ENCODE measurements at regions not wholly inside any gene's neighbourhood (a gene's known extent, or its start where the extent isn't known, plus 50 kb on each side); places are given as distances from the start of the nearest gene placed in this dataset.
"Not testable (repeated sequence)": the region's sequence is repeated elsewhere in the genome, so short reads cannot be mapped to it uniquely, and the experiment has no call there.

DNA sequence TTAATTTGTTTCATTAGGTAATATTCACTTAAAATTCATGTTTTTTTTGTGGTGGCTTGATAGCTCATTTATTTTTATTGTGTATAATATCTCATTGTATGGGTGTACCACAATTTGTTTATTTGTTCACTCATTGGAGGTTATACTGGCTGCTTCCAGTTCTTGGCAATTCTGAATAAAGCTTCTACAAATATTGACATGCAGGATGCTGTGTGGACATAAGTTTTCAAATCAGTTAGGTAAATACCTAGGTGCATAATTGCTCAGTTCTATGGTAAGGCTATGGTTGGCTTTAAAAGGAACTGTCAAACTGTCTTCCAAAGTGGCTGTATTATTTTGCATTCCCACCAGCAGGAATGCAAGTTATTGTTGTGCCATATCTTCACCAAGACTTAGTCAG lies 504.5 kb upstream of the GALNTL6 start:
- DNase-seq = no peak

DNA sequence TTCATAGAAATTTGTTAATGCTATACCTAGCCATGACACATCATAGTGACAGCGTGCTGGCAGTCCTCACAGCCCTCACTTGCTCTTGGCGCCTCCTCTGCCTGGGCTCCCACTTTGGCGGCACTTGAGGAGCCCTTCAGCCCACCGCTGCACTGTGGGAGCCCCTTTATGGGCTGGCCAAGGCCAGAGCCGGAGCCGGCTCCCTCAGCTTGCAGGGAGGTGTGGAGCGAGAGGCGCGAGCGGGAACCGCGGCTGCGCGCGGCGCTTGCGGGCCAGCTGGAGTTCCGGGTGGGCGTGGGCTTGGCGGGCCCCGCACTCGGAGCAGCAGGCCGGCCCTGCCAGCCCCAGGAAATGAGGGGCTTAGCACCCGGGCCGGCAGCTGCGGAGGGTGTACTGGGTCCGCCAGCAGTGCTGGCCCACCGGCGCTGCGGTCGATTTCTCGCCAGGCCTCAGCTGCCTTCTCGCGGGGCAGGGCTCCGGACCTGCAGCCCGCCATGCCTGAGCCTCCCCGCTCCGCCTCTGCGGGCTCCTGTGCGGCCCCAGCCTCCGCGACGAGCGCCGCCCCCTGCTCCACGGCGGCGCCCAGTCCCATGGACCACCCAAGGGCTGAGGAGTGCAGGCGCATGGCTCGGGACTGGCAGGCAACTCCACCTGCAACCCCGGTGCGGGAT lies 515.0 kb upstream of the GALNTL6 start:
- DNase-seq = not testable (repeated sequence)

DNA sequence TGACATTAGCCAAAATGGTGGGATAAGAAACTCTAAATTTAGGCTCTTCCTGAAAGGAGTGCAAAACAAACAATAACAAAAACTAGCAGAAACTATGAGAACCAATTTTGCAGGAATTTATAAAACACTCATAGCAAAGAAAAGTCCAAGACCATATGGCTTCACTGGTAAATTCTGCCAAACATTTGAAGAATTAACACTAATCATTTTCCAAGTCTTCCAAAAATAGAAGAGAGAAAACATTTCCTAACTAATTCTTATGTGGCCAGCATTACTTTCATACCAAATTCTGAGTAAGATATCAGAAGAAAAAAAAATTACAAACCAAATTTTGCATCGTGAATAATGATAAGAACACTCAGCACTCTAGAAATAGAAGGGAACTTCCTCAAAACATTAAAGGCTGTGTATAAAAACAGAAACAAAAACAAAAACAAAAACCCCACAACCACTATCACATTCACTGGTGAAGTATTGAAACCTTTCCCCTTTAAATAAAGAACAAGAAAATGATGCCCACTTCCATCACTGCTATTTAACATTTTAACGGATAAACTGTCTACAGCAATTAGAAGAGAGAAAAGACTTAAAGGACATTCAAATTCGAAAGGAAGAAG lies 524.3 kb upstream of the GALNTL6 start:
- no peak for DNase-seq

DNA sequence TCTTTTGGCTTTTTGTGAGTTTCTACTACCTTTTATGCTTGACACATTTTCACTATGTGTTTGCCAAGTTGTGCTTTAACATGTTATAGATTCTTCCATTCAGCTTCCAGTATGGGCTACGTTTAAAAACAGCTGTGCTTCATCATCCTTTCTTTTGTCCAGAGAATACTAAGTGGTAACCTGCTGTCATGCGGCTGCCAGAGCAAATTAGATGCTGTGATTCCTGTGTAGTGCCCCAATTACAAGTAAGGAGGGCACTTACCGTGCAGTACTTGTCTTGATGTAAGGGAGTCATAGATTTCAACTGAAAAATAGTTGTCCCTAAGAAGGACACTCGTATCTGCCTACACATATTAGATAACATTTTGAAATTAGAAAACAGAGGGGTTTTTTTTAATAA lies 531.8 kb upstream of the GALNTL6 start:
- DNase-seq = no peak

DNA sequence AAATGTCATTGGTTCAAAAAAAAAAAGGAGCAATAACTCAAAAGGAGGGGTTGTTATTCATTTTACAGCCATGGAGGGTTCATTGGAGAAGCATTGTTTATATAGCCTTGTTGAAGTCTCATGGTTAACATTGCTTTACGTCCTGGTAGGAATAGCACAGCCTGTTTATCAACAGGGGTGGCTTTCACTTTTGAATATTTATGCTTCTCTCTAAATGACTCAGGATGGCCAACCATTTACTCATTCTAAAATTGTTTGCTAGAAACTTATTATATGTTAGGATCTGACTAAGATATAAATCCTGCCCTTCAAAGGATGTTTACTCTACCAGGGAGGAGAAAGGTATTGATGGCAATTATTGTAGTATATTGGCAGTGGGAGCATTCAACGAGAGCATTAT lies 534.1 kb upstream of the GALNTL6 start:
- no peak for DNase-seq

DNA sequence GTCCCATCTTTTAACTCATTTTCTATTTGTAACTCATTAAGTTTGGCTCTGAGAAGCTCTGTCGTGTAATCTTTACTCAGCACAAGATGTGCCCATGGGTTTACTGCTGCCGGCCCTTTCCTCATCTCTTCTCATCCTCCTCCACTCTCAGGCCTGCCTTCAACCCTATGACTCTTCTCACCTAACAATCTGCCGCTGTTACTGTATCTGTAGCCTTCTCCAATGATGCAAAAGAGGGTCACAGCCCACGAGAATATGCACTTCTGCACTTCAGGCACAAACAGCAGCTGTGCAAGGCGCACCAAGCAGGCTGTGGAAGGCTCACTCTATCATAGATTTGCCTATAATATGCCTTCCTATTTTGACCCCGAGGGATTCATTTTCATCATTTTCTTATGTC lies 546.5 kb upstream of the GALNTL6 start:
- DNase-seq = no peak

DNA sequence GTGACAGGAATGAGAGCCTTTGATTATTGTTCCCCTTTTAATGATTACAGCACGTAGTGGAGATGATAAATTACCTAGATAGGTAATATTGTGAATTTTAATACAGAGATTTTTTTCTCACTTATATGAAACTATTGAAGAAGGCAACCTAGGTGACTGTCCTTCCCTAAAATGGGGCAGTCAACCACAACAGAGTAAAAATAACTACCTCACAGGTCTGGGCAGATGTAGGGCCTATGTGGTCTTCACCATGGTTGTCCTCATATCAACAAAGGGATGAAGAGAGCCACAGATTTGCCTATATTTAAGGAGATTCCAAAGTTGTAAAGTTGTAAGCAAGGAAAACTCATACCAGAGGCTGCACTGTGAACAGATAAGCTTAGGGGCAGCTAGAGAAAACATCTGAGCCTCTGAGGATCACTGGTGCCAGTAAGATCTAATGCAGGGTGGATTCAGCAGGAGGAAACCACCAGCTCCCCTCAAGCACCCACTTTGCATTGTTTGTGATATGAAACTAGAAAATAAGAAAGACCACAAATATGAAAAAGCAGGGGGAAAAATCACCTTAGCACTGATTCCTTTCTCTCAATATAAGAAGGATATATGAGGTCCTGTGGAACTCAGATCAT lies 547.9 kb upstream of the GALNTL6 start:
- DNase-seq = no peak

DNA sequence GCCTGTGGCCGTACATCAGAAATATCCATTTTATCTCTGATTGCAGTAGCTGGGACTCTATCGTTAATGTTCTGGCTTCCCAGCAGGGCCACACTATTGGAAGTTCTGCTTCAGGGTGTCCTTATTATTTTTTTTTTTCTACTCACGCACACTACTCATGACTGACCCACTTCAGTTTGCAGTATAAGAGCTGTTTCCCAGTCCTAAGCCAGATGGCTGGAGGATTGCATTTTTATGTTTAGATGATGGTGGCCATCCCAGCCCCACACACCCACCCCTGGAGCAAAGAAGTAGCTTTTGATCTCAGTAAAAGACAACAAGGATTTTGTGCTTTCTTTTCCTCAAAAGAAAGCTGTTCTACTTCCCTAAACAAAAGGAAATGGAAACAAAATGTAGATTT lies 557.0 kb upstream of the GALNTL6 start:
- no peak for DNase-seq

DNA sequence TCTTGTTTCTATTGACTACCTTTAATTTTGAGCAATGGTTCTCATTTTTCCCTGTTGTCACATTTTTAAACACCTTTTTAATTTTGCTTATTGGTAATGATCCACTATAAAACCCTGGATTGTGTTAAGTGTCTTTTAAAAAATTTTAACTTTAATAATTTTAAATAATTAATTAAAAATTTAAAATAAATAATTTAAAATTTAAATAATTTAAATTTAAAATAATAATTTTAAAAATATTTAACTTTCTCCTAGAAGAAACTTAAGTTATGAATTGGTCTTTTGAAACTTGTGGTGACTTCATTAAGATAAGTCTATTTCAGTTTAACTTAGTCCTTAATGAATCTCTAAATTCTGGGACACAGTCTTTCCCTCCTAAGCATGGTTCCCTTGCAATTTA lies 566.3 kb upstream of the GALNTL6 start:
- no peak for DNase-seq

DNA sequence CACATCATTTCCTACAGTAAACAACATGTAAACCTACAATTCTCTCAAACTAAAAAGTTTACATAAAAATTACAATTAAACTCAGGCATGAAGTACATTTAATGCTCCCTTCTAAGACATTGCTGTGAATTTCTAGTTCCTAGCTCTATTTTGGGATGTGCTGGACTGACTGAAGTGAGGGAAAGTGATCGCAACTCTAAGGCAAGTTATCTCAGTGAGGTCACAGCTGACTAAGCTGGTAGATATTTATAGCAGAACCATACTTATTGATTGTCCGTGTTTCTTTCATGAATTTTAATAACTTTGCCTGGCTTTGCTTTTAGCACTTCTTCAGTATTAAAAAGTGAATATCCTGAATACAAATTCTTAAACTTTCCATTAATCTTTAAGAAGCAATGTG lies 570.4 kb upstream of the GALNTL6 start:
- no peak for DNase-seq

DNA sequence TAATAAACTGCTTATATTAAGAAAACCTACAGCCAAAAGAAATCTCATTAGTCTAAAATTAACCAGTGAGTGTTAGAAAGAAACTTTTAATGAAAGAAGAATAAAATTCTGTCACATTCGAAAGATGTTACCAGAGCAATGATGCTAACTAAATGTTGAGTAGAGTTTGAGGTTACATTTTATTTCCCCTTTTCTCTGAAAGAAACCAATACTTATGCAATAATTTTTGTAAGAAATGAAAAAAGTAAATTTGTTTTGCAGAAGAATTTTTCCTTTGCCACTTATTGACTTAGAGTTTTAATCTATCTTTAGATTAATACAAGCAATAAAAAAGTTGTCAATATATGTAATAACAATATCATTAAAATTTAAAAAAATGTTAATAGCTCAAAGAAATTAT lies 574.0 kb upstream of the GALNTL6 start:
- DNase-seq = no peak

DNA sequence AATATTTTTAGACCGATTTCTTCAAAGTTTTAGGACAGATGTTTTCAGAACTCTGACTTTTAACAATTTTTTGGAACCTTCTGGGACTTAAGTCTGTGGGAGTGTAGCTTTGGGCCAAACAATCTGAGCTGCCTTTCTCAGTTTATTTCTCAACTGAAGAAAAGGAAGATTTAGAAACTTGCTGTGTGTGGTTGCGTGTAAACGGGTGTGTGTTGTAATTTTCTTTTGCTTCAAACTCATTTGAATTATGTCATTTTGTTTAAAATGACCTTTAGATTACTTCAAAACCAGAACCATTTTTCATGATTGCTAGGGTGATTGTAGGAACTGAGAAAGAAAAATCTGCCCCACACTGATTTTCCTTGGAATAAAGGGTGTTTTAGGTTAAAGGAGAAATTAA lies 577.7 kb upstream of the GALNTL6 start:
- no peak for DNase-seq

DNA sequence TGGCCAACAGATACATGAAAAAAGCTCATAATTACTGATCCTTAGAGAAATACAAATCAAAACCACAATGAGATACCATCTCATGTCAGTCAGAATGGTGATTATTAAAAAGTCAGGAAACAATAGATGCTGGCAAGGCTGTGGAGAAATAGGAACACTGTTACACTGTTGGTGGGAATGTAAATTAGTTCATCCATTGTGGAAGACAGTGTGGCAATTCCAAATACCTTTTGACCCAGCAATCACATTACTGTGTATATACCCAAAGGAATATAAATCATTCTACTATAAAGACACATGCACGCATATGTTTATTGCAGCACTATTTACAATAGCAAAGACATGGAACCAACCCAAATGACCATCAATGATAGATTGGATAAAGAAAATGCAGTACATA lies 583.9 kb upstream of the GALNTL6 start:
- DNase-seq = not testable (repeated sequence)

DNA sequence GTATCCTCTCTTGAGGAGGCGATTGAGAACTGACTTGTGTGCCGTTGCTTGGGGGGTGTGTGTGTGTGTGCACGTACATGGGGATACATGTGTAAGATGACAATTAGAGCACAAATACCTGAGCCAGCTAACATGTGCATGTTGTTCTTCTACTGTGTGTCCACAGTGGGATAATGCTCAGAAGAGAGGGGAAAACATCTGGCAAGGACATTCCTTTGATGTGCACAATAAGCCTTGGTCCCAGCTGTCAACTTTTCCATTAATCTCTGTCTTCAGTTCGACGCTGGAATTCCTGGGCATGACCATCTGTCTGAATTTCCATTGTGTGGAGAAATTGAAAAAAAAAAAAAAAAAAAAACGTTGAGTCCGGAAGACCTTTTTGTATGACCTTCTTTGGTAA lies 592.0 kb upstream of the GALNTL6 start:
- DNase-seq = no peak

DNA sequence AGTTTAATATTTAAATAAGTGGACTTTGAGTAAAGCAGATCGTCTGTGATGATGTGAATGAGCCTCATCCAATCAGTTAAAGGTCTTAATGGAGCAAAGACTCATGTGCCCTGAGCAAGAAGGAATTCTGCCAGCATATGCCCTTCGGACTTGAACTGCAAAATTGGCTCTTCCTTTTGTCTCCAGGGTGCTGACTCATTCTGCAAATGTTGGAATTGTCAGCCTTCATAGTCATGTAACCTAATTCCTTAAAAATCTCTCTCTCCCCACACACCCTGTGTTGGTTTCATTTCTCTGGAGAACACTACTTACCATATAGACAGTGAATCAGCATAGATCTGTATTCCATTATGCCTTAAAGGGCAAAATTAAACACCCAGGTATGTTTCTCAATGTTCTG lies 609.8 kb upstream of the GALNTL6 start:
- no peak for DNase-seq

DNA sequence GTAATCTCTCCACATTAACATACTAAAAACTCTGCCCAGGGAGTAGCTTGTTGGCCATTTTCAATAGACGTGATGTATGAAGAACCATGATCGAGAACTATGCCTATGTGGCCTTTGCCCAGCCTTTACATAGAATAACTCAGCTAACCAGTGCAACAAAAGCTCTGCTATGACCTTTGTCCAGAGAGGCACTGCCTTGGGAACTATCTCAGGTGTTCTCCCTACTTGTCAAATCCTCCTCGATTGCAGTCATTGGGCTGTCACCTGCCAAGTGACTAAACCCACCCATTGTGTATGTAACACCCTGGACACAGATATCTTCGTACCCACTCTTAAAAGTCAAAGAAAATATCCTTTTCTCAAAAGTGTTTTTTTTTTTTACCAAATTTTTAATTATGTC lies 610.3 kb upstream of the GALNTL6 start:
- DNase-seq = no peak

DNA sequence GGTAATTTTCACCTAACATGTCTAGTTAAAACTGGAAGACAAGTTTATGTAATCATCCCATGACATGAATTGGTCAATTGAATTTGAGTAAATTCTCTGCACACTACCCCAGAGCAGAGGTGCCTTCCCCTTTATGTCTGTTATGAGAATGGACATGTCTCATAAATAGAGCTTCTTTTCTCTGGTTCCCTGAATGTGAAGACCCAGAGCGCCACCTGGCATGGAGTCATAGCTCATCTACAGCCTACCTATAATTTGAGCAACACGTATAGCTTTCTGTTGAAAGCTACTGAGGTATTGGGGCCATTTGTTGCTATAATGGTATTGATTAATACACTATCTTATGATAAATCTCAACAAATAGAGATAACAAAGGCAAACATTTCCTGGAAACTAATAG lies 626.5 kb upstream of the GALNTL6 start:
- no peak for DNase-seq

DNA sequence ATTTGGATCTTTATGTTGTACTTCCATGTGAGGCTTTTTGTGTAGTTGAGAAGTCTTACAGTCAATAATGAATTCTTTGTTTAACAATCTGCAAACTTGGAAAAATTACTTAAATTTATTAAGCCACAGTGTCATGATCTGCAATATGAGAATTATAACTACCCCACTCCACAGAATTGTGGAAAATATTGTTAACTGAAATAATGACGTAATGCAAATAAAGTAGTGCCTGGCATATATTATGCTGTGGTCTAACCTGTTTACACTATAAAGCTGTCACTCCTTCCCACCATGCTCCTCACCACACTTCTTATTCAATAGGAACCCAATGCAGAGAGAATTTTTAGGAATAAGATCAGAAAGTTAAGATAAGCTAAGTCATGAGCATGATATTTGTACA lies 632.1 kb upstream of the GALNTL6 start:
- DNase-seq = no peak

DNA sequence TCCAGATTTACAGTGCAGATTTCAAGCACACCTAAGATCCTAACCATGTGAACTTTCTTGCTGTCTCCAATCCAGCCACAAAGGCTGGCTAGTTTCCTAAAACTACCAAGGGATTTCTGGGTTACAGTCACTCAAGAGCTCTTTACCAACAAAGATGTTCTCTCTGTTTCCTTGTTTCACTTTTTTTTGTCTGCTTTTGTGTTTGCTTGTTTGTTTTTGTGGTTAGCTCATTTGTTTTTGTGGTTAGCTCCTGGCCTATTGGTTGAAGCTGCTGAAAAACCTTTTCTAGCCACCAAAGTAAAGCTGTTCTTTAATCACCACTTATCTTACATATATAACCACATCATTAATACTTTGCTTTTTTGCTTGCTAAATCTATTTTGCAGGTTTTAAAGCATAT lies 642.5 kb upstream of the GALNTL6 start:
- DNase-seq = no peak

DNA sequence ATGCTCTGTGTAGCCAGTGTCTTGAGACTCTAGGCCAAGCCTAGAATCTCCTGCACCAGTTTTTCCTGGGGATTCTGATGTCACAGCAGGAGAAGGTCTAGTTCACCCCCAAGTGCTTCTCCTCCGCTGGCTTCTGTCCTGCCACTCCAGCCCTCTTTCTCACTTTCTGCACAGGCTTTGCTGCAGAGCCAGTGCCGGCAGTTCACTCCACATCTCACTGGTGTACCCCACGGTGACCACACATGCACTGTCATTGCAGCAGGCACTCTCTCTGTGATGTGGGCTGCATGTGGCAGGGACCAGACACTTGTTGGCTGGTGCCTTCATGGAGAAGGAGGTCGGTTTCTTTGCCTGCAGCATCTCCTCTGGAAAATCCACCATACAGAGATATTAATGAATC lies 643.8 kb upstream of the GALNTL6 start:
- no peak for DNase-seq

DNA sequence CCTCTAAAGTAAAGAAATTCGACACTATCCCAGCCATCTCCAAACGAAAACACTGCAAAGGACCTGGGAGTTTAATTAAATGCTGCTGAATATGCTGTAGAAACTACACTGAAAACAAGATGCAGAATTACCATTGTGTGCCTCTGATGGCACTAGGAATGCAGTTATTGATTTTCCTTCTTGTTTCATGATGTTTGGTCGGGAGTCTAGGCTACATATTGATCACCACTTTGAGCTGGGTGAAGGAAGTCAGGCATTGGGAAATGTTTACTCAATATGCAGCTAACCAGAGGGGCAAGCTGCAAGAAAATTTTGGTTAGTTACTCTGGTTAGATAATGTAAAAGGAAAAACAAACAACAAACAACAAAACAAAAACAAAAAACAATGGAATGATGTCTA lies 650.7 kb upstream of the GALNTL6 start:
- no peak for DNase-seq

DNA sequence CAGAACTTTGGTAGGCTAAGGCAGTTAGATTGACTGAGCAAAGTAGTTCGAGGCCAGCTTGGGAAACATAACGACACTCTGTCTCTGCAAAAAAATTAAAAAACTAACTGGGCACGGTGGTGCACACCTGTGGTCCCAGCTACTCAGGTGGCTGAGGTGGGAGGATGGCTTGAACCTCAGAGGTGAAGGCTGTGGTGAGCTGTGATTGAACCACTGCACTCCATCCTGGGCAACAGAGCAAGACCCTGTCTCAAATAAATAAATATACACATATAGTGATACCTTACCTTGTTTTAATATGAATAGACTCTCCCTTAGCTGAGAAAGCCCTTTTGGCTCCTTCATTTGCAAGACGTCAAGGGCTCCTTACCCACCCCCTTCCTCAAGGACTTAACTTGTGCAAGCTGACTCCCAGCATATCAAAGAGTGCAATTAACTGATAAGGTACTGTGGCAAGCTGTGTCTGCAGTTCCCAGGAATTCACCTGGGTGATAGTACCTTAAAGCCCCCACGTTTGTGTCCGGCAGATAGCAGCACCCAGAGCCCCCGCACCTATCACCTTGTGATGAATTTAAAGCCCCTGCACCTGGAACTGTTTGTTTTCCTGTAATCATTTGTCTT lies 655.6 kb upstream of the GALNTL6 start:
- DNase-seq = no peak

DNA sequence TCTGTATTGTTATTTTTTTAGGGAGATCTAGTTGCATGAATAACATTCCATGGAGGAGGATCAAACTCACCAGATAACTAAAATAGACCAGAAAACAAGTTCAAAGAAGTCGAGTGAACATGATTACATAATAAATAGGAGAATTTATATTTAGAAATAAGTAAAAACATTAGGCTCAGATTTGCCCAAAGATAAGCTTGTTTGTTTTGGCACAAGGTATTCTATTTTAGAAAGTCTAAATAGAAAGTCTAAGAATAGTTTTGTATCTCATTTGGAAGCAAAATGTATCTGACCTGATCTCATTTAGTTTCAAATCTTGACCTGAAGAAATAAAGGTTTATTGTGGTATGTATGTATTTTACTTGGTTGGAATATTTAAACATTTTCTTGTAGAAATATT lies 670.6 kb upstream of the GALNTL6 start:
- DNase-seq = no peak

DNA sequence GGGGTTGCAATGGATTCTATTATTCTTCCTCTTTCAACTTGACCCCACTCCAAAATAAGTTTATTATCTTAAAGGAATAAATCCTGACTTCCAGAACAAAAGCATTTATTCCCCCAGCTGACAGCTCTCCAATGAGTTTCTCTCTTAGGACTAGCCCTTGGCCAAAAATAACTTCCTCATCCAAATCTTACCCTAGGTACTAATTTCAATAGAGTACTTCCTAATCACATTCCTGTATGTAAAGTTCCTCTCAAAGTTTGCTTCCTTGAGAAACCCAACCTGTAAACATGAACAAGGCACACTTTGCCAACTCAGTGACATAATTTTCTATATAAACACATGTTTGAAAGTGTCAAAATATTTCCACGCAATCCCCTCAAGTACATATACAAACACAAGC lies 671.2 kb upstream of the GALNTL6 start:
- no peak for DNase-seq

All from AML-193 (cell line).